ENCODE measurements at regions not wholly inside any gene's neighbourhood (a gene's known extent, or its start where the extent isn't known, plus 50 kb on each side); places are given as distances from the start of the nearest gene placed in this dataset.
"Not testable (repeated sequence)": the region's sequence is repeated elsewhere in the genome, so short reads cannot be mapped to it uniquely, and the experiment has no call there.

- no peak for DNase-seq (ENCODE audit: low read depth)
- TF ChIP-seq CTCF (conservative IDR thresholded peaks at IDR 0.05; ENCODE audit: low read depth, low read length), result no peak
- H3K4me3 ChIP-seq (ENCODE audit: low read depth, low read length), result no peak overlapping the region
Observed at GRCh38 chr17:77800816-77801215, 157.7 kb upstream of the TNRC6C start.

- TF ChIP-seq CTCF (conservative IDR thresholded peaks at IDR 0.05; ENCODE audit: low read depth, low read length), result no peak
- H3K4me3 ChIP-seq (ENCODE audit: low read depth, low read length), result no peak overlapping the region
Observed at GRCh38 chr17:77801545-77802332, 156.8 kb upstream of the TNRC6C start.

GRCh38 chr17:77802333-77802615, 156.2 kb upstream of the TNRC6C start:
- H3K4me3 ChIP-seq (ENCODE audit: low read depth, low read length), result no peak overlapping the region
- no peak for TF ChIP-seq CTCF (conservative IDR thresholded peaks at IDR 0.05; ENCODE audit: low read depth, low read length)
- no peak for DNase-seq (ENCODE audit: low read depth)

More at GRCh38 chr17:77801545-77802332, 156.8 kb upstream of the TNRC6C start:
- no peak for DNase-seq (ENCODE audit: low read depth)

- H3K4me3 ChIP-seq (ENCODE audit: low read depth, low read length), result no peak overlapping the region
- TF ChIP-seq CTCF (conservative IDR thresholded peaks at IDR 0.05; ENCODE audit: low read depth, low read length), result no peak
- peak; percentile 36 for DNase-seq (ENCODE audit: low read depth)
Observed at GRCh38 chr17:77802811-77803220, 155.7 kb upstream of the TNRC6C start.

- TF ChIP-seq CTCF (conservative IDR thresholded peaks at IDR 0.05; ENCODE audit: low read depth, low read length), result no peak
- DNase-seq (ENCODE audit: low read depth), result no peak
- no peak overlapping the region for H3K4me3 ChIP-seq (ENCODE audit: low read depth, low read length)
Observed at GRCh38 chr17:77803726-77804125, 154.8 kb upstream of the TNRC6C start.

DNA sequence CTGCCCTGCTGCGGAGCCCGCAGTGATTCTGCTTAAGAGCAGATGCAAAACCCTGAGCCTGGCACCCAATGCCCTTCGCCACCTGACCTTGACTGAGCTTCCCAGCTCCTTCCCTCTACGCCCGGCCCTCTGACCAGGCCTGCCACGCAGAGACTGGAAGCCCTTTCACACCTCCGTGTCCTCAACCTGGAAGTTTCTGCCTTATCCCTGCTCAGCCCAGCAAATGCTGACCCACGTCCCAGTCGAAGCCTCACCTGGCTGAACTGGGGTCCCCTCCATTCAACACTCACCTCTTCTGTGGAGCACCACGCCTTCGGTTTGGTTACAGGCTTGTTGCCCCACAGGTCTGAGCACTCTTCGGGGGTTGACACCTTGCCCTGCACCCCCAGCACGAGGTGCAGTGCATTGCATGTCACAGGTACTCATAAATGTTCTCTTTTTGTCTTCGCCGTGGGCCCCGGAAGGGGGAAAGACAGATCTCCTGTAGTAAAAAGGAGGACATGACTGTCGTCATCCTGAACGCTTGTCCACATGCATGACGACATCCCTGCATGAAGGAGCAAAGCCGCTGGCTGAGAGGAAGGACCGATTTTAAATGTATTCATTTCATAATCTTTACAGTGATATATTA, 153.6 kb upstream of the TNRC6C start:
- TF ChIP-seq CTCF (conservative IDR thresholded peaks at IDR 0.05; ENCODE audit: low read depth, low read length), result no peak
- no peak overlapping the region for H3K4me3 ChIP-seq (ENCODE audit: low read depth, low read length)
- no peak for DNase-seq (ENCODE audit: low read depth)

DNA sequence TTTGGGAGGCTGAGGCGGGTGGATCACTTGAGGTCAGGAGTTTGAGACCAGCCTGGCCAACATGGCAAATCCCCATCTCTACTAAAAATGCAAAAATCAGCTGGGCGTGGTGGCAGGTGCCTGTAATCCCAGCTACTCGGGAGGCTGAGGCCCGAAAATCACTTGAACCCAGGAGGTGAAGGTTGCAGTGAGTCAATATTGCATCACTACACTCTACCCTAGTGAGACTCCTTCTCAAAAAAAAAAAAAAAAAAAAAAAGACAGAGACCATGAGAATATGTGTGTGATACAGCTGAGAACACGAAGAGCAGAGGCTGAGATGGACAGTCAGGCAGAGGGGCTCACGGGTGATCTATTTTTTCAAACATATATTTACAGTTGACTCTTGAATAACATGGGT, 152.5 kb upstream of the TNRC6C start:
- not testable (repeated sequence) for H3K4me3 ChIP-seq (ENCODE audit: low read depth, low read length); DNase-seq (ENCODE audit: low read depth)
